Fibroblast of lung (primary cell): ENCODE measurements at regions not wholly inside any gene's neighbourhood (a gene's known extent, or its start where the extent isn't known, plus 50 kb on each side); places are given as distances from the start of the nearest gene placed in this dataset.

Experiments used
- DNase-seq, 2 donors: peaks; one replicate each; pipeline versions ENCODE4 v3.0.0 to v3.0.0-alpha.2; 2010; ENCODE audit warnings: low read depth in 2 of 2
- H2AFZ ChIP-seq: 2 replicates; pipeline ENCODE4 v1.5.1; 2012; ENCODE audit warnings: low read length, control low read depth, inconsistent platforms
- H3K27ac ChIP-seq: 2 replicates; pipeline ENCODE4 v1.5.1; 2011; ENCODE audit warnings: low read length, control low read depth; ENCODE audit not compliant: insufficient read depth
- H3K27me3 ChIP-seq: 2 replicates; pipeline ENCODE4 v1.5.1; 2011; ENCODE audit warnings: mild to moderate bottlenecking, low read length; ENCODE audit not compliant: control insufficient read depth, insufficient read depth
- H3K36me3 ChIP-seq: 2 replicates; pipeline ENCODE4 v1.5.1; 2011; ENCODE audit warnings: low read length; ENCODE audit not compliant: control insufficient read depth, insufficient read depth
- H3K4me1 ChIP-seq: 2 replicates; pipeline ENCODE4 v1.5.1; 2011; ENCODE audit warnings: low read length; ENCODE audit not compliant: control insufficient read depth, insufficient read depth; ENCODE audit errors: extremely low read depth
- H3K4me2 ChIP-seq: 2 replicates; pipeline ENCODE4 v1.5.1; 2011; ENCODE audit warnings: low read length, control low read depth; ENCODE audit not compliant: insufficient read depth; ENCODE audit errors: extremely low read depth
- H3K4me3 ChIP-seq, 4 experiments: fragments of 200-600 bp in 1 of 4; sonication (generic) in 1 of 4; replicated peaks in 1 of 4; 2 replicates each; pipeline ENCODE4 v1.5.1; 2011 to 2016; ENCODE audit warnings: low read length in 4 of 4, low read depth in 3 of 4, mild to moderate bottlenecking in 3 of 4, control low read depth in 2 of 4, inconsistent platforms in 1 of 4, mixed read lengths in 1 of 4; ENCODE audit not compliant: insufficient read depth in 1 of 4; ENCODE audit errors: control extremely low read depth in 1 of 4
- H3K79me2 ChIP-seq: 2 replicates; pipeline ENCODE4 v1.5.1; 2012; ENCODE audit warnings: mild to moderate bottlenecking, low read length, inconsistent platforms; ENCODE audit not compliant: control insufficient read depth, insufficient read depth
- H3K9ac ChIP-seq: 2 replicates; pipeline ENCODE4 v1.5.1; 2011; ENCODE audit warnings: mild to moderate bottlenecking, low read length, control low read depth; ENCODE audit not compliant: insufficient read depth
- H3K9me3 ChIP-seq: 2 replicates; pipeline ENCODE4 v1.5.1; 2012; ENCODE audit warnings: low read depth, low read length; ENCODE audit not compliant: control insufficient read depth, insufficient read depth
- H4K20me1 ChIP-seq: 2 replicates; pipeline ENCODE4 v1.5.1; 2011; ENCODE audit warnings: low read length; ENCODE audit not compliant: control insufficient read depth, insufficient read depth; ENCODE audit errors: extremely low read depth
- CTCF ChIP-seq, 2 donors: IDR thresholded peaks in 1 of 2; conservative IDR thresholded peaks in 1 of 2; 1 replicate in 1 of 2; 2 replicates in 1 of 2; pipeline ENCODE4 v1.5.1; 2011 to 2012; ENCODE audit warnings: low read length in 2 of 2, control low read depth in 1 of 2, inconsistent platforms in 1 of 2, low read depth in 1 of 2, mild to moderate bottlenecking in 1 of 2
- EZH2 ChIP-seq: IDR thresholded peaks from 2 replicates; pipeline ENCODE4 v1.5.1; 2012; ENCODE audit warnings: low read length, control low read depth, mild to moderate bottlenecking; ENCODE audit errors: missing control alignments

GRCh38 chr18:79606621-79607331, 72.8 kb upstream of the CTDP1 start:
- Histone ChIP-seq H3K9ac (no peak overlapping the region), H3K79me2 (no peaks in the 10 kb centered on the region), H3K27me3 (no peaks in the 10 kb centered on the region), H2AFZ (no peak overlapping the region), H3K4me2 (no peak overlapping the region), H3K27ac (no peak overlapping the region), H3K4me1 (no peaks in the 10 kb centered on the region), H4K20me1 (no peaks in the 10 kb centered on the region), H3K9me3 (no peaks in the 10 kb centered on the region), H3K4me3 (no peak overlapping the region), H3K36me3 (no peaks in the 10 kb centered on the region)
- no peak for DNase-seq
- TF ChIP-seq EZH2, result no peak
- TF ChIP-seq CTCF (conservative IDR thresholded peaks at IDR 0.05 in 1 of 2, IDR thresholded peaks at IDR 0.05 in 1 of 2; ENCODE audit: low read depth in 1 of 2, low read length in 2 of 2), result no peak

- no peak overlapping the region for H3K9ac ChIP-seq
- H3K27me3 ChIP-seq, result no peaks in the 10 kb centered on the region
- H2AFZ ChIP-seq, result no peak overlapping the region
- H3K27ac ChIP-seq, result no peak overlapping the region
- H4K20me1 ChIP-seq, result no peaks in the 10 kb centered on the region
- H3K79me2 ChIP-seq, result no peaks in the 10 kb centered on the region
- no peak overlapping the region for H3K4me3 ChIP-seq
- H3K36me3 ChIP-seq, result no peaks in the 10 kb centered on the region
- H3K4me2 ChIP-seq, result no peak overlapping the region
- DNase-seq, result no peak
- no peaks in the 10 kb centered on the region for H3K4me1 ChIP-seq
- no peaks in the 10 kb centered on the region for H3K9me3 ChIP-seq
- TF ChIP-seq CTCF (conservative IDR thresholded peaks at IDR 0.05 in 1 of 2, IDR thresholded peaks at IDR 0.05 in 1 of 2; ENCODE audit: low read depth in 1 of 2, low read length in 2 of 2) (no peak), EZH2 (no peak)
Observed at GRCh38 chr18:79607361-79607952, 72.1 kb upstream of the CTDP1 start.

- H3K27ac ChIP-seq, result no peak overlapping the region
- H3K4me2 ChIP-seq, result no peak overlapping the region
- TF ChIP-seq EZH2, result no peak
- TF ChIP-seq CTCF (conservative IDR thresholded peaks at IDR 0.05 in 1 of 2, IDR thresholded peaks at IDR 0.05 in 1 of 2; ENCODE audit: low read depth in 1 of 2, low read length in 2 of 2), result no peak
- H3K9me3 ChIP-seq, result no peaks in the 10 kb centered on the region
- no peaks in the 10 kb centered on the region for H4K20me1 ChIP-seq
- no peaks in the 10 kb centered on the region for H3K27me3 ChIP-seq
- no peak overlapping the region for H3K4me3 ChIP-seq
- no peaks in the 10 kb centered on the region for H3K79me2 ChIP-seq
- no peaks in the 10 kb centered on the region for H3K4me1 ChIP-seq
- no peaks in the 10 kb centered on the region for H3K36me3 ChIP-seq
- DNase-seq, result no peak
- H2AFZ ChIP-seq, result no peak overlapping the region
- no peak overlapping the region for H3K9ac ChIP-seq
Observed at GRCh38 chr18:79608069-79608468, 71.5 kb upstream of the CTDP1 start.
